ENCODE measurements at regions not wholly inside any gene's neighbourhood (a gene's known extent, or its start where the extent isn't known, plus 50 kb on each side); places are given as distances from the start of the nearest gene placed in this dataset.

GRCh38 chr3:161818106-161818505 lies 321.5 kb downstream of the OTOL1 start:
- DNase-seq = no peak

DNA sequence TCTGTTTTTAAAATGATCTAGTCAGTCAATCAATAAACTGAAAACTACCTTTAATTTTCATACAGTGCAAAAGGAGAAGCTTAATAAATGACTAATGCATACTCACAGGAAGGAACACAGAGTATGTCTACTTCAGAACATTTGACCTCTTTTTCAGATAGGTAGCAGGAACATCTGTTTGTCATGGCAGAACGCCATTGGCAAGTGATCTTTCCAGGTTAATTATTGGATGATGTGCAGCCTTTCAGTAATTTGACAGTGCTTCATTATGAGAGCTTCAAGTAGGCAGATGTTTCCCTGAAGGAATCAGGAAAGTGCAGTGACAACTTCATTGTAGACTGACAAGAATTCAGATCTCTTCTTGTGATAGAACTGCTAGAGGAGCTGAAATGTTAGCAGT lies 325.0 kb downstream of the OTOL1 start:
- DNase-seq = no peak

- no peak for DNase-seq
Measured at GRCh38 chr3:161822291-161822690, 325.7 kb downstream of the OTOL1 start.

- DNase-seq = no peak
Measured at GRCh38 chr3:161823910-161824309, 327.3 kb downstream of the OTOL1 start.

DNA sequence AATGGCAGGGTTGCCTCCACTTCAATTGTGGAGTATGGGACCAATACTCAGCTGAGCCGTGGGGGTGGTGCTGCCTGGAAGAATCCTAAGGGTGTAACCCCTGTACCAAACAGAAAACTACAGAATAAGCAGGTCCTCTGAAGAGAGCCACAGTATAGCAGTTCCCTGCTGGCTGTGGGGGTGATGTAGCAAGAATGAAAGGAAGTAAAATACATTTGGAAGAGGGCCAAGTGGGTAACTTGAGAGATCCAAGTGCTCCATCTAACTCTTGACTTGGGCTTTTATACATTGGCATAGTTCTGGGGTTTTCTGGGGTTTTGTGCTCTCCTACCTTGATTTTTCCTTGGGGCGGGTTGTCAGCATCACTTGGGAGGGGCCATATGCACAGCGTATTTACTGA lies 341.4 kb downstream of the OTOL1 start:
- DNase-seq = no peak

DNA sequence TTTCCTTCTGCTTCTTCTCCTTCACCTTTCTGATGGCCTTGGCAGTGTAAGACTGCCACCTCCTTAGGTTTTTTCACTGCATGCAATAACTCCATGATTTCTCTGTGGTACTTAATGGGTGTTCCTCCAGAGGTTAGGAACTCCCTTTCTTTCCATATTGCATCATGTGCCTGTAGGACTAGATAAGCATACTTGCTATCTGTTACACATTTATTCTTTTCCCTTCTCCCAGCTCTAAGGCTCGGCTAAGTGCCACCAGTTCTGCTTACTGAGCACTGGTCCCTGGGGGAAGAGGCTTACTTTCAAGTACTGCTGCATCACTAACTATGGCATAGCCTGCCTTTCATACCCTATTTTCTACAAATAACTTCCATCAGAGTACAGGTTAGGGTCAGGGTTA lies 351.8 kb downstream of the OTOL1 start:
- DNase-seq = no peak

- DNase-seq = no peak
Measured at GRCh38 chr3:161851941-161852566, 355.4 kb downstream of the OTOL1 start.

DNA sequence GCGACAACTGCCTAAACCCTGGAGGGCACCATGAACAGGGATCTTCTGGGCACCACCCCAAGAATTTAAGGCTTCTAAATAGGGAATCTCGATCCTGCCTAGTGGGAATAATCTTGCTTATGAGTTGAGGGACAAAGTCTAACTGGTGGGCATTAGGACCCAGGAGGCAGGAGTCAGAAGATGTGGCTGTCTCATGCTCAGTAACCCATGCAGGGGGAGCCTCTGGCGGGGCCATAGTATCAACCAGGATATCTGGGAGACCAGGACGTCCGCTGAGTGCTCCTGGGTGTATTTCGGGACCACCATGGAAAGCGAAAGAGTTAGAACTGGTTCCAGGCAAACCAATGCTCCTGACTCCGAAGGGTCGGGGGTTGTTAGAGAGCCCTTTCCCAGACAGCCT lies 356.1 kb downstream of the OTOL1 start:
- no peak for DNase-seq

DNA sequence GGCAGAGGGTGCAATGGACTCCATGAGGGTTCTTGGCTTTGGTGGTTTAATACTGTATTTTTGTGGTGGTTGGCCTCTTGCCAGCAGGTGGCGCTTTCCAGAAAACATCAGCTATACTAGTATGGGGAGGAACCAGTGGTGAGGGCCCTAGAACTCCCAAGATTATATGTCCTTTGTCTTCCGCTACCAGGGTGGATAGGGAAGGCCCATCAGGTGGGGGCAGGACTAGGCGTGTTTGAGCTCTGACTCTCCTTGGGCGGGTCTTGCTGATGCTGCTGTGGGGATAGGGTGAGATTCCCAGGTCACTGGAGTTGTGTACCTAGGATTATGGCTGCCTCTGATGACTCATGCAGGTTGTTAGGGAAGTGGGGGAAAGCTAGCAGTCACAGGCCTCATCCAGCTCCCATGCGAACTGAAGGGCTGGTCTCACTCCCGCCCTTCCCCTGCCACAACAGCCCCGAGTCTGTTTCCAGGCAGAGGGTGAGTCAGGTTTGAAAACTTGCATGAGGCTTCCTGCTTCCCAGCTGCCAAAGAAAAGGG lies 357.7 kb downstream of the OTOL1 start:
- DNase-seq = no peak

DNA sequence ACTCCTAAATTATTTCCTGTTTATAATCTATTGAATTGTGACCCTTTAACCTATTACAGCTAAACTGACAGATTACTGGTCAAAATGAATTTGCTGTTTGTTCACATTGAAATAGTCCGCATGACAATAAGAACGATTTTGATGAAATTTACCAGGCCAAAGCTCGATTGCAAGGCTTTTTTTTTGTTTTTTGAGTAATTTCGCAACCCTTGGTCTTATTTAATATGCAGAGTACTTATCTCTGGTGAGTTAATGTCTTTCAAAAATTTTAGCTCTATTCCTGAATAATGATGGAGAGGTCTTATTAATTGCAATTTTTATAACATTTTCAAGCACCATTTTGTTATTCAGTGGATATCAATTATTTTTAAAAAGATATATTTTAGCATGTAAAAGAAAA lies 362.4 kb downstream of the OTOL1 start:
- DNase-seq = no peak

DNA sequence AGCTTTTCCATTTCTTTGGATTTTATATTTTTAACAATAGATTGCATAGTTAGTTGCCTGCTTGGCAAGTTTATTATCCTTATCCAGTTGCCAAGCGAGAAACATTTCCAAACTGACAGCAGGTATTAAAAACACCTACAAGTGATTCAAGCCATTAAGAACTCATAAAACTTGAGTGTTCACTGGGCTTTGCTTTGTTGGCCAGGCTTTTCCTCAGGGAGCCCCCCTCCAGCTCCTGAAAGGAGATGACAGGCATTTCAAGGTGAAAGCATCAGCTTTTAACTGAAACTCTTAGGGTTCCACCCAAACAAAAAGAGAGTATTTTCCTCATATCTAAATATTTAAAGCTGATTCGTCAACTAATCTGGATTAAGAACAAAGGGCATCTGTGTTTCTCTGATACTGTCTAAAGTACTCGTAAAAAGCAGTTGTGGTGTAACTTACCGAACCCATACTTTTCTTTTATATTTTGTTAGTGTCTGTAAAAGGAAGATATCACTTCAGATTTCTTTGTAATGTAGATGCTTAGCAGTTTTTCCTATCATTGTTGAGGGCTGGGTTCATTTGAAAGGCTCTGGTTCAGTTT lies 363.4 kb downstream of the OTOL1 start:
- DNase-seq = no peak

DNA sequence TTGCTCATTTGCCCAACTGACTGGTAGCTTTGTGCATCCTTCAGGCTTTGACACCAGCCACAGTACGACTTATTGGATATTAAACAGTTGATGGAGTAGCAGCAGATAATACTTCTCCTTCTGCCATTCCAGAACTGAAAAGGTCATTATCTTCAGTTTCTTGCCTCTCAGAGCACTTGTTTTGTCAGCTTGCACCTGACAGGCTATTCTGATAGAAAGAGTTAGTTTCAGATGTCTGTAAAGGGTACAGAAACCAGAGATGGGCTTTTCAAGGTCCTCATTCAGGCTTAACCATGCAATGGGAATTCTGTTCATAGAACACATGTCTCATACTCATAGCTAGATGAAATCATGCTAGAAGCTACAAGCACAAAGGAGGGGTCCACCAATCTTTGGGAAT lies 367.2 kb downstream of the OTOL1 start:
- DNase-seq = no peak

DNA sequence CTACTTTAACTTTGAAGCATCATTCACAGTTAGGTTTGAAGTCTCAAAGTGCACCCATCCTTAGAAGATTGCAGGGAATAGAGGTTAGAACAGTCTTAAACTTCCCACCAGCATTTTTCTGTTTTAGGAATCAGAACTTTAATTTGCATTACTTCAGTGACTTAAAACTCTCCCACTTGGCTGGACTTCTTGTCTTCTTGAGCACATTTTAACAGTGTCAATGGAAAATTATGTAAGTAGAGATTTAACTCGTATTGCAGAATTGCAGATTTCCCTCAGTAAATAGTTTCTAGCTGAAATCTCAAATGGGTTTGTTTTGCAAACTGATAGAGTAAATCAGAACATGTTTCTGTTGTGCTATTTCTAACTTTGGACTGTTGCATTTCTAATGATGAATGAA lies 369.6 kb downstream of the OTOL1 start:
- DNase-seq = no peak

DNA sequence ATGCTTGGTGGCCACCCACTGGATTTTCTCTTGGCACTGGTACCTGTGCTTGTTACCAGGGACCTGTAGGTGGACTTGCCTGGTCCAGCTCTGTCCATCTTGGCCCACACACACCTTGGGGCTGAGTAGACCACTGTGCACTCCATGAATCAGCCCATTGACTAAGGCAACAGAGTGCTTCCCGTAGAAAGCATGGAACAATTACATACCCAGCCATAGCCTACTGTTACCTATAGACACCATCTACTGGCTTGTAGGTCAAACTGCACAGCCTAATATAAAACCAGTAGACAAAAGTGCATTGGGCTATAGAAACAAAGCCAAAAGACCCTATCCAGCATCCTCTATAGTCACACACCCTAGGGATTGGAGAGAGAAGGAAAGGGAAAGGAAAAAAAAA lies 378.9 kb downstream of the OTOL1 start:
- no peak for DNase-seq

GRCh38 chr3:161879470-161879869 lies 382.9 kb downstream of the OTOL1 start:
- DNase-seq = no peak

GRCh38 chr3:161884830-161885229 lies 388.2 kb downstream of the OTOL1 start:
- DNase-seq = no peak

GRCh38 chr3:161890147-161890625 lies 393.6 kb downstream of the OTOL1 start:
- no peak for DNase-seq

DNA sequence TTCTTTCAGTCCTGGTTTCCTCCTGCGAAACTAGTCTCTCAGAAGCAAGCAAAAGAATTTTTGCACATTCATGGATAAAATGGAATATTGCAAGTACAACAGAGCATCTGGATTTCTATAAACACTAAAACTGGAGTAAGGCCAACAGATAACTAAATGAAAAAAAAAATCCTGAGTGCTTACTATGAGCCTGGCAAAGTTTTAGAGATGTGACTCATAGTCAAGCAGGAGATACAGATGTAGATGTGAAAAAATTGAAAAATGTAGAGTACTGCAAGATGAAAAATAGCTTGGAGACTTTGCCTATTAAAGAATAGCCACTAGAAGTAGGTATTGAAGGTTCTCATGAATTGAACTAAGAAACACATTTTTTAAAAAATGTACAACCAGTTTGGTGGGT lies 397.4 kb downstream of the OTOL1 start:
- DNase-seq = no peak

- no peak for DNase-seq
Measured at GRCh38 chr3:161894657-161895056, 398.0 kb downstream of the OTOL1 start.

GRCh38 chr3:161905520-161906132 lies 409.0 kb downstream of the OTOL1 start:
- no peak for DNase-seq

DNA sequence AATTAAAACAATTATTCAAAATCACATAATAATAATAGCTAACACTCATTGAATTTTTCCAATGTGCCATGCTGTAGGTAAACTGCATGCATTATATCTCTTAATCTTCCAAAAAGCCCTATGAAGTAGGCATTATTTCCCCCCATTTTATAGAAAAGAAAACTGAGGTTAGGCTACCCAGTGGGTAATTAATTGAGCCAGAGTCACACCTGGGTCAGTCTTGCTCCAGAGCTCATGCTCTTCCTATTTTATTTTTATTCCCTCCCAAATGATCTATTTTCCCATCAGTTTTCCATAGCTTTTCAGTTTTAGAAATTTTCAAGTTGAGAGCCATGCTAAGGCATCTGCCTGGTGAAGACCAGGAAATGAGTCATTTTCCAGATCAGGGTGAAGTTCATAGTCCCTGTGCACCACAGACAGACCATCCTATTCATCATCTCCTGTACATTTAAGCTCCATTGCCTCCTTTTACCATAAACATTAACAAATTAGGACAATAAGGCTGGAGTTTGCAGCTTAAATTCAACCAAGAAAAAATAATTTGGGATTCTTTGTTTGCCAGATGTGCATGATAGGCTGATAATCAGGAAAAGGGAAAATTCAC lies 417.3 kb downstream of the OTOL1 start:
- no peak for DNase-seq

- DNase-seq = no peak
Measured at GRCh38 chr3:161914703-161915417, 418.3 kb downstream of the OTOL1 start.

DNA sequence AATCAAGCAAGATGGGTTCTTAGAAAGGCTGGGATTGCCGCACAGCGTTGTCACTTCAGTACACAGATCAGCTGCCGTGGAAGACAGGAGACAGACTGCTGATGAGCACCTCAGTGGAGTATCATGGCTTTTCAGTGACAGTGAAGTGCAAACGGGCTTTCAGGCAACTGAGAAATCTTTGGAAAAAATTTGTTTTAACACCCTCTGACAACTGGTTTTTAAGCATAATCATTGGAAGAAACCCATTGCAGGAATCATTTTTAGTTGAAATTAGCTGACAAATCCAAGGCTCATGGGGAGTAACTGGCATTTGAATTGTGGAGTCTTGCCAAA lies 418.8 kb downstream of the OTOL1 start:
- DNase-seq = no peak

Data from CD4-positive, alpha-beta T cell treated with Interleukin-15 for 1 hour (primary cell).